Epithelial cell of prostate (primary cell): ENCODE measurements at regions not wholly inside any gene's neighbourhood (a gene's known extent, or its start where the extent isn't known, plus 50 kb on each side); places are given as distances from the start of the nearest gene placed in this dataset.

Experiments used
- DNase-seq: peaks from one replicate; pipeline ENCODE4 v3.0.0-alpha.2; 2011; ENCODE audit warnings: low read depth, low spot score
- H3K27ac ChIP-seq: fragments of 450-650 bp; 2 replicates; pipeline ENCODE4 v1.5.1; 2017; ENCODE audit warnings: mild to moderate bottlenecking

GRCh38 chr1:59043796-59044195, 253.1 kb upstream of the FGGY start:
- no peak overlapping the region for H3K27ac ChIP-seq

GRCh38 chr1:59044535-59045121, 252.3 kb upstream of the FGGY start:
- DNase-seq, result no peak
- no peak overlapping the region for H3K27ac ChIP-seq

More at GRCh38 chr1:59043796-59044195, 253.1 kb upstream of the FGGY start:
- peak; percentile 27 for DNase-seq

- no peak for DNase-seq
- no peak overlapping the region for H3K27ac ChIP-seq
Observed at GRCh38 chr1:59045137-59045536, 251.8 kb upstream of the FGGY start.

GRCh38 chr1:59045636-59046035, 251.3 kb upstream of the FGGY start:
- no peak overlapping the region for H3K27ac ChIP-seq
- no peak for DNase-seq

GRCh38 chr1:59046134-59046533, 250.8 kb upstream of the FGGY start:
- DNase-seq, result no peak
- no peak overlapping the region for H3K27ac ChIP-seq

DNA sequence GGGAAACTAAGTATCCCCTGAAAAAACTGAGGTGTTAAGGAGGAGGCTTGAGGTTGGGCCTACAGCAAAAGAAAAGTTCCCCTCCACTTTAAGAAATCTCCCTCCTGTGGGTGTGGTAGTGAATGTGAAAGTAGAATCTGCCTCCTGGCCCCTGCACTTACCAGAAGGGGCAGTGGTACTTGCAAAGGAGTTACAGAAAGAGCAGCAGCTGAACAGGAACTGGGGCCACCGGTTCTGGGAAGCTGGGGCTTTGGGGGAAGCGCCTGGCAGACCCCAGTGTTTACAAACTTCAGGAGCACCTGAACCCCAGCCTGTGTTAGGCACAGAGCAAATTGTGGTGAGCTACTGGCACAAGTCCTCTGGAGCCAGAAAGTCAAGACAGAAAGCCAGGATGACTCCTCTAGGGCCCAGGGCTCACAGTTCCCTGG, 250.2 kb upstream of the FGGY start:
- no peak overlapping the region for H3K27ac ChIP-seq
- no peak for DNase-seq

- no peak overlapping the region for H3K27ac ChIP-seq
- DNase-seq, result no peak
Observed at GRCh38 chr1:59051007-59051406, 245.9 kb upstream of the FGGY start.

GRCh38 chr1:59052166-59052590, 244.7 kb upstream of the FGGY start:
- H3K27ac ChIP-seq, result no peak overlapping the region
- no peak for DNase-seq

DNA sequence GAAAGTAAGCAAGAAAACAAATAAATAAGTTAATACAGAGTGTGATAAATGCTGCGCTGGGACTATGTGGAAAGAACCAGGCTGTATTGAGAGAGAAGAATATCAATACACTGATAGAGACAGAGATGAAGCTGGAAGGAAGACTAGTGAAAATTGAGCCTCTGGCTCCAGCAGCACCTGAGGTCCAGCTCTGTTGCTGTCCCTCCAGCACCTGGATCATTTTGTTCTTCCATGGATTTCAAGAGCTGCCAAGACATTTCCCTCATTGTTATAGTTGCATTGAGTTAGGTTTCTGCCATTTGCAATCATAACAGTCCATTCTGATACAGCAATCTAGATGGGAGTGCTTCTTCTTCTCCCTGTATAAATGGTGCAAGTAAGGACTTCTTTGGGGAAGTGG, 242.7 kb upstream of the FGGY start:
- H3K27ac ChIP-seq, result no peak overlapping the region
- DNase-seq, result no peak

DNA sequence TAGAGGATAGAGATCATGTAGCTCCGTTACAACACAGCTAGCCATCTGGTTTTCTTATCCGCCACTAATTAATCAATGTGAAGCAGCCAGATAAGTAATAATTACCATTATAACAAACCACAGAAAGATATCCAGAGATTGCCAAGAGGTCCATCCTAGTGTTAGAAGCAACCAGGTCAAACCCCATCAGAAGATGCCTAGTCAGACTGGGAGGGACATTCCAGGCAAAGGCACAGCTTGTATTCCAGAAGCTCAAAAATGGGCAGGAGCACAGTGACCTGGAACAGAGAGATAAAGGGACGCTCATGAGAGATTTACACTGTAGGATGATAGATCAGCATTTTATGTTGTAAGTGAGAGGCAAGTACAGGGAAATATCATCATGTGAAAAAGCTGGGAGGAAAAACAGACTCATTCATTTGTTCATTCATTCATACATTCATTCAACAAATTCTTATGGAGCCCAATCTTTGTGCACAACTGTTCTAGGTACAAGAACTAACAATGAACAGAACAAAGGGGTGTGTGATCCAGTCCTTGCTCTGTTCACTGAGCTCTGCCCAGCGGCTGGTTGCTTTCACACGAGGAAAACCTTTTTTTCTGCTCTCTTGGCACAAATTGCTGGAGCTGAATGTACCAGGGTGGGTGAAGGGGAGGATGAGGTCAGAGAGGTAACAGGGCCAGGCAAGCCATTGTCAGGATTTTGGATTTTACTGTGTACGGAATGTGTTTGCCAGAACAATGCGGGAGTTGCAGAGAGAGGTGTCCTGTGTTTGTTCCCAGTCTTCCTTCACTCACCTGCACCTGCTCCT, 240.8 kb upstream of the FGGY start:
- no peak for DNase-seq
- H3K27ac ChIP-seq, result no peak overlapping the region

- peak; percentile 45 for DNase-seq
Observed at GRCh38 chr1:59057211-59057694, 239.6 kb upstream of the FGGY start.

GRCh38 chr1:59057796-59058195, 239.1 kb upstream of the FGGY start:
- DNase-seq, result no peak
- H3K27ac ChIP-seq, result no peak overlapping the region

More at GRCh38 chr1:59057211-59057694, 239.6 kb upstream of the FGGY start:
- no peak overlapping the region for H3K27ac ChIP-seq

- no peak for DNase-seq
- no peak overlapping the region for H3K27ac ChIP-seq
Observed at GRCh38 chr1:59058665-59059439, 238.0 kb upstream of the FGGY start.

- H3K27ac ChIP-seq, result no peak overlapping the region
- DNase-seq, result no peak
Observed at GRCh38 chr1:59061876-59062275, 235.0 kb upstream of the FGGY start.

GRCh38 chr1:59062743-59063142, 234.2 kb upstream of the FGGY start:
- DNase-seq, result peak; percentile 14
- no peak overlapping the region for H3K27ac ChIP-seq

DNA sequence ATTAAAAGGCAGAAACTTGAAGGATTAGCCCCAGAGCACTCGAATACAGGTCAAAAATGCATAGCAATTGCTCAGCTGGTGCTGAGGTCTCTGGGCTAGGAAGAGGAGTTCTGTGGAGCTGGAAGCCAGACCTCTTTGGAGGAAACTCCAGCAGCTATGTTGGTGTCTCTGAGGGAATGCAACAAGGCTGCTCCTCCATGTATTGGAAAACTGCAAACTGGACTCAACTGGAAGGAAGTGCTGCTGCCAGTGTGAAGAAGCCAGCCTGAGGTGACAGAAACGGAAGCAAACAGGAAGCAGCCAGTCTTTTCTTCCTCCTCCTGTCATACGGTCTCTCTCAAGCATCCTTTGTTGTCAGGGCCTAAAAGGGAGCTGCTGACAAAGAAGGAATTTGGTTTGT, 233.4 kb upstream of the FGGY start:
- H3K27ac ChIP-seq, result no peak overlapping the region
- no peak for DNase-seq

GRCh38 chr1:59064592-59064991, 232.3 kb upstream of the FGGY start:
- no peak overlapping the region for H3K27ac ChIP-seq
- no peak for DNase-seq

DNA sequence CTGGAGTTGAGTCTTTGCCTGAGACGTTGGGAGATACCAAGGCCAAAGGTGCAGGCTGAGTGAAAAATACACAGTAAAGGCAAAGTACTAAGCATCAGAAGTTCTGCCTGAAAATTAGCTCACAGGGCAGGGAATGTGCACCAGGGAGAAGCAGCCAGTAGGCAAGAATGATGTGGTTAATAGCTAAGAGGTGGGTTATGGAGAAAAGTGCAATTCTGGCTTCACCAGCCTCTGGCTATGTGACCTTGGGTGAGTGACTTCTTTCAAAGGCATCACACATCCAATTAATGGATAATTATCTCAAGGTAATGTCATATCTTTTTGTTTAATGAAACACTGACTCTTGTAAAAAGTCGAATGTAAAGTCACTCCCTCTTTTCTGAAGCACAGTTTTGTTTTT, 230.7 kb upstream of the FGGY start:
- H3K27ac ChIP-seq, result no peak overlapping the region
- DNase-seq, result no peak

DNA sequence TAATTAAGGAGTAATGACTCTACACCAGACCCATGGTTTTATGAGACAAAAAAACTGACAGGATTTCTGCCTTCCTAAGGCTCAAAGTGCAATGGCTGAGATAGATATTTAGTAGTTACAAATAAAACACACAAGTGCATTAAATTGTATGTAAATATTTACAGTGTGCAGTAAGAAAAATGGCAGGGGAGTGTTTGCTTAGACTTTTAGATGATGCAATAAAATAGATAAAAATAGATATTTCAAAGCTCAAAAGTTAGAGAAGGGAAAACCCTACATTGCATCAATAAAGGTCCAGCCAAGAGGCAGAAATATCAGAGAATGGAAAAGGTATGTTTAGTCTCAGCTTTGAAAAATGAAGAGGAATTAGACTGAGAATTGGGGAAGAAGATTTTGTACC, 226.3 kb upstream of the FGGY start:
- H3K27ac ChIP-seq, result no peak overlapping the region

DNA sequence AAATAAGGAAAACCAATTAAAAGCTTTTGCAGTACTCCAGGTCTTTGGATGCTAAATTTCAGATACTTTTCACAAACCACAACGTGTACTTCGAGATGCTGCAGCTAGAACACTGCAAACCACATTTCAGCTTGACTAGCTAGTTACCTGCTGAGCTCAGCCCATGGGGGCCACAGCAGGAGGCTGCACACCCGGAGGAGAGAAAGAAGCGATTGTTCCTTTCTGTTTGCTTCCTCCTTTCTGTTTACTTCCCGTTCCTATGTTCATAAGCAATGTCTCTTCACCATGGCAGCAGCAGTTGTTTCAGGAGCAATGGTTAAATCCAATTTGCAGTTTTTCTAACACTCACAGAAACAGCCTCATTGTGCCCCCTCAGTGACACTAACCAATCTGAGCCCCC, 225.6 kb upstream of the FGGY start:
- no peak for DNase-seq
- H3K27ac ChIP-seq, result no peak overlapping the region

More for the DNA sequence above, 226.3 kb upstream of the FGGY start:
- DNase-seq, result no peak
